IPS-15b (cell line): ENCODE measurements at regions not wholly inside any gene's neighbourhood (a gene's known extent, or its start where the extent isn't known, plus 50 kb on each side); places are given as distances from the start of the nearest gene placed in this dataset.

Experiments used
- H3K27me3 ChIP-seq: one replicate; pipeline ENCODE4 v1.6.1; 2013; ENCODE audit warnings: low read length; ENCODE audit not compliant: control insufficient read depth, insufficient read depth
- H3K36me3 ChIP-seq: one replicate; pipeline ENCODE4 v1.6.1; 2013; ENCODE audit warnings: low read length; ENCODE audit not compliant: control insufficient read depth, insufficient read depth
- H3K4me1 ChIP-seq: one replicate; pipeline ENCODE4 v1.6.1; 2013; ENCODE audit warnings: mild to moderate bottlenecking, low read length; ENCODE audit not compliant: control insufficient read depth, insufficient read depth
- H3K4me3 ChIP-seq: one replicate; pipeline ENCODE4 v1.5.1; 2013; ENCODE audit warnings: low read depth, low read length
- H3K9ac ChIP-seq: one replicate; pipeline ENCODE4 v1.6.1; 2013; ENCODE audit warnings: low read depth, mild to moderate bottlenecking, low read length
- H3K9me3 ChIP-seq: one replicate; pipeline ENCODE4 v1.6.1; 2013; ENCODE audit warnings: mild to moderate bottlenecking, low read length; ENCODE audit not compliant: control insufficient read depth, insufficient read depth

GRCh38 chr12:75844049-75844770 is 187.4 kb downstream of the PHLDA1 start:
- Histone ChIP-seq H3K9ac (no peak overlapping the region), H3K4me3 (no peak overlapping the region), H3K9me3 (no peaks in the 10 kb centered on the region), H3K27me3 (no peaks in the 10 kb centered on the region), H3K4me1 (no peaks in the 10 kb centered on the region), H3K36me3 (no peaks in the 10 kb centered on the region)

- H3K27me3 ChIP-seq = no peaks in the 10 kb centered on the region
- H3K9ac ChIP-seq = no peak overlapping the region
- no peaks in the 10 kb centered on the region for H3K36me3 ChIP-seq
- H3K9me3 ChIP-seq = no peaks in the 10 kb centered on the region
- no peaks in the 10 kb centered on the region for H3K4me1 ChIP-seq
- H3K4me3 ChIP-seq = no peak overlapping the region
Observed at GRCh38 chr12:75842090-75842489, 189.5 kb downstream of the PHLDA1 start.

- Histone ChIP-seq H3K9ac (no peak overlapping the region), H3K9me3 (no peaks in the 10 kb centered on the region), H3K4me3 (no peak overlapping the region), H3K36me3 (no peaks in the 10 kb centered on the region), H3K27me3 (no peaks in the 10 kb centered on the region), H3K4me1 (no peaks in the 10 kb centered on the region)
Observed at GRCh38 chr12:75840994-75841355, 190.6 kb downstream of the PHLDA1 start.

GRCh38 chr12:75838309-75838708 is 193.3 kb downstream of the PHLDA1 start:
- no peaks in the 10 kb centered on the region for H3K36me3 ChIP-seq
- H3K27me3 ChIP-seq = no peaks in the 10 kb centered on the region
- H3K9ac ChIP-seq = no peak overlapping the region
- H3K4me3 ChIP-seq = no peak overlapping the region
- H3K4me1 ChIP-seq = no peaks in the 10 kb centered on the region
- H3K9me3 ChIP-seq = no peaks in the 10 kb centered on the region

GRCh38 chr12:75837700-75838099 is 193.9 kb downstream of the PHLDA1 start:
- H3K9me3 ChIP-seq = no peaks in the 10 kb centered on the region
- H3K36me3 ChIP-seq = no peaks in the 10 kb centered on the region
- no peak overlapping the region for H3K4me3 ChIP-seq
- H3K9ac ChIP-seq = no peak overlapping the region
- no peaks in the 10 kb centered on the region for H3K27me3 ChIP-seq
- no peaks in the 10 kb centered on the region for H3K4me1 ChIP-seq

- H3K4me1 ChIP-seq = no peaks in the 10 kb centered on the region
- no peaks in the 10 kb centered on the region for H3K36me3 ChIP-seq
- no peak overlapping the region for H3K9ac ChIP-seq
- no peaks in the 10 kb centered on the region for H3K27me3 ChIP-seq
- H3K9me3 ChIP-seq = no peaks in the 10 kb centered on the region
- no peak overlapping the region for H3K4me3 ChIP-seq
Observed at GRCh38 chr12:75836533-75836932, 195.0 kb downstream of the PHLDA1 start.

GRCh38 chr12:75834591-75834990 is 197.0 kb downstream of the PHLDA1 start:
- Histone ChIP-seq H3K9ac (no peak overlapping the region), H3K9me3 (no peaks in the 10 kb centered on the region), H3K36me3 (no peaks in the 10 kb centered on the region), H3K4me3 (no peak overlapping the region), H3K27me3 (no peaks in the 10 kb centered on the region), H3K4me1 (no peaks in the 10 kb centered on the region)

GRCh38 chr12:75833268-75833667 is 198.3 kb downstream of the PHLDA1 start:
- no peaks in the 10 kb centered on the region for H3K36me3 ChIP-seq
- H3K4me1 ChIP-seq = no peaks in the 10 kb centered on the region
- no peak overlapping the region for H3K4me3 ChIP-seq
- H3K9me3 ChIP-seq = no peaks in the 10 kb centered on the region
- no peaks in the 10 kb centered on the region for H3K27me3 ChIP-seq
- no peak overlapping the region for H3K9ac ChIP-seq

- H3K4me3 ChIP-seq = no peak overlapping the region
- no peaks in the 10 kb centered on the region for H3K27me3 ChIP-seq
- H3K9me3 ChIP-seq = no peaks in the 10 kb centered on the region
- H3K36me3 ChIP-seq = no peaks in the 10 kb centered on the region
- H3K9ac ChIP-seq = no peak overlapping the region
- no peaks in the 10 kb centered on the region for H3K4me1 ChIP-seq
Observed at GRCh38 chr12:75831402-75831801, 200.2 kb downstream of the PHLDA1 start.

GRCh38 chr12:75827061-75827460 is 204.5 kb downstream of the PHLDA1 start:
- Histone ChIP-seq H3K4me3 (no peak overlapping the region), H3K27me3 (no peaks in the 10 kb centered on the region), H3K4me1 (peaks cover 4% of the 10 kb centered on the region), H3K9ac (no peak overlapping the region), H3K9me3 (no peaks in the 10 kb centered on the region), H3K36me3 (no peaks in the 10 kb centered on the region)

- no peaks in the 10 kb centered on the region for H3K36me3 ChIP-seq
- H3K4me1 ChIP-seq = peaks cover 6% of the 10 kb centered on the region
- H3K9me3 ChIP-seq = no peaks in the 10 kb centered on the region
- no peak overlapping the region for H3K9ac ChIP-seq
- H3K4me3 ChIP-seq = no peak overlapping the region
- no peaks in the 10 kb centered on the region for H3K27me3 ChIP-seq
Observed at GRCh38 chr12:75825686-75826085, 205.9 kb downstream of the PHLDA1 start.

- H3K9me3 ChIP-seq = no peaks in the 10 kb centered on the region
- H3K27me3 ChIP-seq = no peaks in the 10 kb centered on the region
- no peaks in the 10 kb centered on the region for H3K36me3 ChIP-seq
- no peak overlapping the region for H3K4me3 ChIP-seq
- H3K9ac ChIP-seq = no peak overlapping the region
- peaks cover 9% of the 10 kb centered on the region for H3K4me1 ChIP-seq
Observed at GRCh38 chr12:75823475-75823874, 208.1 kb downstream of the PHLDA1 start.
